ENCODE measurements at regions not wholly inside any gene's neighbourhood (a gene's known extent, or its start where the extent isn't known, plus 50 kb on each side); places are given as distances from the start of the nearest gene placed in this dataset.

GRCh38 chr9:80012557-80013330 is 441.0 kb downstream of the TLE4 start:
- DNase-seq (ENCODE audit: low read depth), result no peak

GRCh38 chr9:80009204-80009603 is 437.4 kb downstream of the TLE4 start:
- DNase-seq (ENCODE audit: low read depth), result no peak

- no peak for DNase-seq (ENCODE audit: low read depth)
Observed at GRCh38 chr9:80004714-80005113, 432.9 kb downstream of the TLE4 start.

GRCh38 chr9:79990536-79990935 is 418.8 kb downstream of the TLE4 start:
- no peak for DNase-seq (ENCODE audit: low read depth)

GRCh38 chr9:79989079-79989478 is 417.3 kb downstream of the TLE4 start:
- DNase-seq (ENCODE audit: low read depth), result no peak

- DNase-seq (ENCODE audit: low read depth), result no peak
Observed at GRCh38 chr9:79988126-79988525, 416.4 kb downstream of the TLE4 start.

- DNase-seq (ENCODE audit: low read depth), result no peak
Observed at GRCh38 chr9:79986437-79986836, 414.7 kb downstream of the TLE4 start.

GRCh38 chr9:79985772-79986171 is 414.0 kb downstream of the TLE4 start:
- DNase-seq (ENCODE audit: low read depth), result no peak

- DNase-seq (ENCODE audit: low read depth), result no peak
Observed at GRCh38 chr9:79985264-79985663, 413.5 kb downstream of the TLE4 start.

GRCh38 chr9:79984429-79985067 is 412.8 kb downstream of the TLE4 start:
- DNase-seq (ENCODE audit: low read depth), result no peak

- DNase-seq (ENCODE audit: low read depth), result no peak
Observed at GRCh38 chr9:79980432-79980831, 408.7 kb downstream of the TLE4 start.

- DNase-seq (ENCODE audit: low read depth), result peak; percentile 18
Observed at GRCh38 chr9:79977510-79978197, 405.9 kb downstream of the TLE4 start.

- DNase-seq (ENCODE audit: low read depth), result no peak
Observed at GRCh38 chr9:79977074-79977435, 405.3 kb downstream of the TLE4 start.

- no peak for DNase-seq (ENCODE audit: low read depth)
Observed at GRCh38 chr9:79976257-79977073, 404.7 kb downstream of the TLE4 start.

GRCh38 chr9:79975621-79976256 is 404.0 kb downstream of the TLE4 start:
- no peak for DNase-seq (ENCODE audit: low read depth)

- no peak for DNase-seq (ENCODE audit: low read depth)
Observed at GRCh38 chr9:79974806-79975422, 403.1 kb downstream of the TLE4 start.

- DNase-seq (ENCODE audit: low read depth), result no peak
Observed at GRCh38 chr9:79973627-79974026, 401.9 kb downstream of the TLE4 start.

GRCh38 chr9:79970146-79970425 is 398.3 kb downstream of the TLE4 start:
- no peak for DNase-seq (ENCODE audit: low read depth)

- DNase-seq (ENCODE audit: low read depth), result no peak
Observed at GRCh38 chr9:79969393-79970145, 397.8 kb downstream of the TLE4 start.

- no peak for DNase-seq (ENCODE audit: low read depth)
Observed at GRCh38 chr9:79968533-79968932, 396.8 kb downstream of the TLE4 start.

GRCh38 chr9:79962836-79963235 is 391.1 kb downstream of the TLE4 start:
- no peak for DNase-seq (ENCODE audit: low read depth)
